ENCODE measurements at regions not wholly inside any gene's neighbourhood (a gene's known extent, or its start where the extent isn't known, plus 50 kb on each side); places are given as distances from the start of the nearest gene placed in this dataset.

GRCh38 chr2:15883684-15884083 is 56.7 kb upstream of the MYCN start:
- DNase-seq (ENCODE audit: low read depth): no peak

DNA sequence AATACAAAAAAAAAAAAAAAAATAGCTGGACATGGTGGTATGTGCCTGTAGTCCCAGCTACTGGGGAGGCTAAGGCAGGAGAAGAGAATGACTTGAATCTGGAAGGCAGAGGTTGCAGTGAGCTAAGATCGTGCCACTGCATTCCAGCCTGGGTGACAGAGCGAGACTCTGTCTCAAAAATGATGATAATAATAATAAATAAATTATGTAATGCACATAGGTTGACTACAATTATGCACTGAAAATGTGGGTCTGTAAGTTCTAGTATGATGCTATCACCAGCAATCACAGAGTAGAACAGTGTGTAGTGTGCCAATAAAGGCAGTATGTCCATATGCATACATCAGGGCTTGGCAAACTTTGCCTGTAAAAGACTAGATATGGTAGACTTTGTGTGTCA is 55.6 kb upstream of the MYCN start:
- DNase-seq (ENCODE audit: low read depth): no peak

DNA sequence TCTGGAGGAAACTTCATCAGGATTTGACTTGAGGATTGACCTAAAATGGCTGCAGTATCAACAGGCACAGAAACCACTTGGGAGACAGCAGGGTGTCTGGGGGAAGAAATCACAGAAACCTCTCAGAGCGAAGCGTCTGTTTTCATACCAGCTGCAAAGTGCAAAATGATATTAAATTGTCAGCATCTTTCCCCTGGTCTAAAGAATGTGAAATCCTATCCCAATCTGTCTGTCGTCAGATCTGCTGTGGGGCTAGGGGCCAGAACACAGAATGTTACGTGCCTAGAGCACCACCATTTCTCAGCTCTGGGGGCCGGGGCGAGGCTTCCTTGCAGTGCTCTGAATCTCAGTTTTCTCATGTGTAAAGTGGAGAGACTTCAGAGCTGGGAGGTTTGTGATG is 54.1 kb upstream of the MYCN start:
- no peak for DNase-seq (ENCODE audit: low read depth)

DNA sequence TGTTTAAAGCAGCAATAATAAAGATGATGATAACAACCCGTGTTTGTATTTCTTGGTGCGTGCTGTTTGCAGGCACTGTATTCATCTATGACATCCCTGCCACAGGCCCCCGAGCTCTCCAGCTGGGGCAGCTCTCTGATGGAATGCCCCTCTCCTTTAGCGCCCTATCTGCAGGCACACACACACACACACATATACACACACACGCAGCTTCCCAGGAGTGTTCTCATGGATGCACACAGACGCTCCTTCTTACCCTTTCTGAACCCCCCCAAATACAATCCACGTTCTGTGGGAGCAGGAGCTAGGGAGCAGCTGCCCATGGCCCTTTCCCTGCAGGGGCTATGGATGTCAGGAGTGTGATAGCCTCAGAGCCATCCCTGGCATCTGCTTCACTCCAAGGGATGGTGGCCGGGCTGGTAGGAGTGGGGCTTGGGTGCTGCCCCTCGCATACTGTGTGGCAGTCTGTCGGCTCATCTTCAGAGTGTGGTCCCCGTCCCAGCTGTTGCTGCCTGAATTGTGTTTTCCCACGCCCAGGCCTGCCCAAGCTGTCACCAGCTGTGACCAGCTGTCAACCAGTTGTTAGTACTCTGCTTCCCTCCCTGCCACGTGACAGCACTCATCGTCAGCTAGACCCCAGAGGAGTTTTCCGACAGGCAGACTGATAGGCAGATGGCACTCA is 50.8 kb upstream of the MYCN start:
- no peak for DNase-seq (ENCODE audit: low read depth)

DNA sequence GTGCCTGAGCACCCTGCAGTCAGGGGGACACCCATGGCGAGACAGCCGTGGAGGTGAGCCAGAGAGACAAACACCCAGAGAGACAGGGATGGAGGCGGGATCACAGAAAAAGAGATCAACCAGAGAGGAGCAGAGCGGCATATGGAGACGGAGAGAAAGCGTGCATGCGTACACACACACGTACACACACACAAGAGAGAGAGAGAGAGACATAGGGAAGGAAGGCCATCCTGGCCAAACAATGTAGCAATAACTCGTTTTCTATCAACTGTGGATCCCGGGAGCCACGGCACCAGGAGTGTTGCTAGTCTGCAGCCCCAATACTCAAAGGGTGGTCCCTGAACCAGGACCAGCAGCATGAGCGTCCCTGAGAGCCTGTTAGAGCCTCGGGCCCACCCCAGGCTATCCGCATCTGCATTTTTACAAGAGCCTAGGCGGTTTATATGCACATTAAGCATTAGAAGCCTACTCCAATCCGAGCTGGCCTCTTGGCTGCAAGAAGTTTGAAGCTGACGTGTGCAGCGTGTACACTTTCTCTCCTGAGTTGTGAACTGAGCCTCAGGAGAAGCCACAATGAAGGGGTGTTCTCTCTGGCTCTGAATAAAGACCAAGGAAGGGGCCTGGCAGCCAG is 50.1 kb upstream of the MYCN start:
- DNase-seq (ENCODE audit: low read depth): no peak
